A549 (cell line): ENCODE measurements at regions not wholly inside any gene's neighbourhood (a gene's known extent, or its start where the extent isn't known, plus 50 kb on each side); places are given as distances from the start of the nearest gene placed in this dataset.

ENCODE experiments used
- ATAC-seq, 2 experiments: fragments of 200-7000 bp in 1 of 2; fragments of >200 bp in 1 of 2; cut with Nextera tagmentation in 1 of 2; cut with Tn5 transposase in 1 of 2; 3 replicates each; pipeline versions ENCODE4 v1.8.0 to v1.9.1; 2018 to 2020; ENCODE audit warnings: mild to moderate bottlenecking in 1 of 2, moderate library complexity in 1 of 2
- CTCF ChIA-PET: fragments of 300-600 bp; sonication (Branson Sonifier 250); formaldehyde crosslinking; extraction: SDS; loops from one replicate; lab custom pipeline; 2021; ENCODE audit warnings: antibody characterized with exemption, inconsistent platforms; lab: Yijun Ruan, JAX
- POLR2A ChIA-PET: fragments of 350-600 bp; formaldehyde crosslinking; extraction: SDS; loops from one replicate; lab custom pipeline; 2021; ENCODE audit warnings: antibody characterized with exemption, inconsistent platforms; lab: Yijun Ruan, JAX
- DNase-seq, 2 experiments: peaks; one replicate each; pipeline versions ENCODE4 v3.0.0 to v3.0.0-alpha.2; 2011 to 2016; ENCODE audit warnings: low read depth in 1 of 2, low spot score in 1 of 2
- FAIRE-seq: peaks from 2 replicates; lab custom pipeline; 2011; peaks lifted over from hg19 to GRCh38; lab: Jason Lieb, UNC
- H3K27ac ChIP-seq, 2 experiments: fragments of >200 bp; sonication (Bioruptor Twin); formaldehyde crosslinking; 3 replicates each; pipeline ENCODE4 v1.5.1; 2016 to 2017
- H3K4me1 ChIP-seq: fragments of >200 bp; sonication (Bioruptor Twin); formaldehyde crosslinking; 3 replicates; pipeline ENCODE4 v1.6.1; 2016
- H3K4me2 ChIP-seq: fragments of >200 bp; sonication (Bioruptor Twin); formaldehyde crosslinking; 3 replicates; pipeline ENCODE4 v1.6.1; 2016
- H3K4me3 ChIP-seq: fragments of >200 bp; sonication (Bioruptor Twin); formaldehyde crosslinking; 3 replicates; pipeline ENCODE4 v1.5.1; 2016
- H3K9me3 ChIP-seq: fragments of >200 bp; sonication (Bioruptor Twin); formaldehyde crosslinking; 3 replicates; pipeline ENCODE4 v1.6.1; 2016
- CHD4 ChIP-seq: fragments of 200-600 bp; sonication (generic); IDR thresholded peaks from 2 replicates; pipeline ENCODE4 v1.6.1; 2016; ENCODE audit warnings: antibody characterized with exemption, mild to moderate bottlenecking, borderline replicate concordance
- EHF ChIP-seq: fragments of 250-450 bp; sonication (Bioruptor Pico); IDR thresholded peaks from 2 replicates; pipeline ENCODE4 v1.5.0; 2020; ENCODE audit warnings: mild to moderate bottlenecking
- EHMT2 ChIP-seq: fragments of 200-600 bp; sonication (generic); IDR thresholded peaks from 2 replicates; pipeline ENCODE4 v1.6.1; 2016; ENCODE audit warnings: antibody characterized with exemption, low read depth, mild to moderate bottlenecking, moderate library complexity
- EP300 ChIP-seq, 2 experiments: fragments of >200 bp; sonication (Bioruptor Twin); formaldehyde crosslinking; IDR thresholded peaks; 2 replicates in 1 of 2; 3 replicates in 1 of 2; pipeline ENCODE4 v1.6.1; 2016 to 2017
- ESRRA ChIP-seq: fragments of 150-350 bp; IDR thresholded peaks from 2 replicates; pipeline ENCODE4 v1.6.1; 2014; ENCODE audit warnings: mild to moderate bottlenecking, low read length, borderline replicate concordance
- FOSB ChIP-seq: fragments of 250-450 bp; sonication (Bioruptor Pico); IDR thresholded peaks from 2 replicates; pipeline ENCODE4 v1.5.0; 2020; ENCODE audit warnings: mild to moderate bottlenecking, moderate library complexity
- FOXS1 ChIP-seq: fragments of 250-450 bp; sonication (Bioruptor Pico); IDR thresholded peaks from 2 replicates; pipeline ENCODE4 v1.5.0; 2020; ENCODE audit warnings: mild to moderate bottlenecking, moderate library complexity
- HDAC2 ChIP-seq: fragments of 200-600 bp; sonication (generic); IDR thresholded peaks from 2 replicates; pipeline ENCODE4 v1.6.1; 2016
- HOXA7 ChIP-seq: fragments of 250-450 bp; sonication (Bioruptor Pico); IDR thresholded peaks from 2 replicates; pipeline ENCODE4 v1.5.0; 2020; ENCODE audit warnings: mild to moderate bottlenecking, moderate library complexity
- HOXB13 ChIP-seq: fragments of 250-450 bp; sonication (Bioruptor Pico); IDR thresholded peaks from 2 replicates; pipeline ENCODE4 v1.5.0; 2020; ENCODE audit warnings: low read depth, mild to moderate bottlenecking, moderate library complexity
- JUN ChIP-seq, 2 experiments: fragments of >200 bp; sonication (Bioruptor Twin); formaldehyde crosslinking; IDR thresholded peaks; 2 replicates in 1 of 2; 3 replicates in 1 of 2; pipeline ENCODE4 v1.6.1; 2016 to 2017
- JUNB ChIP-seq: fragments of >200 bp; sonication (Bioruptor Twin); formaldehyde crosslinking; IDR thresholded peaks from 2 replicates; pipeline ENCODE4 v1.6.1; 2016
- MAZ ChIP-seq: fragments of 150-350 bp; IDR thresholded peaks from 2 replicates; pipeline ENCODE4 v1.6.1; 2014; ENCODE audit warnings: antibody characterized with exemption, low read depth, low read length, borderline replicate concordance
- MYC ChIP-seq: IDR thresholded peaks from 2 replicates; pipeline ENCODE4 v1.6.1; 2012; ENCODE audit warnings: mild to moderate bottlenecking, inconsistent platforms, low read length, improper control_type of control experiment, borderline replicate concordance
- NFE2L2 ChIP-seq: fragments of 150-350 bp; conservative IDR thresholded peaks from 2 replicates; pipeline ENCODE4 v1.6.1; 2014; ENCODE audit warnings: low read length
- PHF8 ChIP-seq: fragments of 200-600 bp; sonication (generic); IDR thresholded peaks from 2 replicates; pipeline ENCODE4 v1.6.1; 2016; ENCODE audit warnings: low read depth, mild to moderate bottlenecking, antibody characterized with exemption, moderate library complexity, borderline replicate concordance
- RAD21 ChIP-seq, 2 experiments: fragments of >200 bp in 1 of 2; sonication (Bioruptor Twin) in 1 of 2; formaldehyde crosslinking in 1 of 2; IDR thresholded peaks in 1 of 2; conservative IDR thresholded peaks in 1 of 2; 2 replicates in 1 of 2; 3 replicates in 1 of 2; pipeline ENCODE4 v1.6.1; 2012 to 2018; ENCODE audit warnings: inconsistent platforms in 1 of 2
- RCOR1 ChIP-seq: fragments of 150-350 bp; IDR thresholded peaks from 2 replicates; pipeline ENCODE4 v1.6.1; 2014; ENCODE audit warnings: antibody characterized with exemption, low read length, low read depth
- RNF2 ChIP-seq: fragments of 200-600 bp; sonication (generic); IDR thresholded peaks from 2 replicates; pipeline ENCODE4 v1.6.1; 2016; ENCODE audit warnings: low read depth, mild to moderate bottlenecking, antibody characterized with exemption, moderate library complexity, borderline replicate concordance
- SREBF2 ChIP-seq: fragments of 450-650 bp; IDR thresholded peaks from 2 replicates; pipeline ENCODE4 v1.6.1; 2014; ENCODE audit warnings: mild to moderate bottlenecking, moderate library complexity
- ZFP36 ChIP-seq: fragments of 450-650 bp; IDR thresholded peaks from 2 replicates; pipeline ENCODE4 v1.6.1; 2014; ENCODE audit warnings: borderline replicate concordance; ENCODE audit not compliant: partially characterized antibody
- ZNF302 ChIP-seq: fragments of 250-450 bp; sonication (Bioruptor Pico); IDR thresholded peaks from 2 replicates; pipeline ENCODE4 v1.9.0; 2021; ENCODE audit warnings: inconsistent platforms, mild to moderate bottlenecking, moderate library complexity
- ZSCAN20 ChIP-seq: fragments of 250-450 bp; sonication (Bioruptor Pico); IDR thresholded peaks from 2 replicates; pipeline ENCODE4 v1.8.0; 2022; ENCODE audit warnings: mild to moderate bottlenecking, moderate library complexity
- WGBS: methylation state at CpG from one replicate; pipeline ENCODE4 v1.1.6; 2017; ENCODE audit errors: missing lambda C conversion rate; 5-methylcytosine and 5-hydroxymethylcytosine counted together
- TF ChIP-seq, protein P1 (sequence below): fragments of 200-600 bp; sonication (generic); IDR thresholded peaks from 2 replicates; pipeline ENCODE4 v1.6.1; 2016; ENCODE audit warnings: antibody characterized with exemption, mild to moderate bottlenecking, moderate library complexity
- TF ChIP-seq, protein P2 (sequence below): fragments of 250-450 bp; sonication (Bioruptor Pico); IDR thresholded peaks from 2 replicates; pipeline ENCODE4 v1.5.0; 2020; ENCODE audit warnings: low read depth, mild to moderate bottlenecking, moderate library complexity
- TF ChIP-seq, protein P3 (sequence below): fragments of >200 bp; sonication (Bioruptor Twin); formaldehyde crosslinking; IDR thresholded peaks from 2 replicates; pipeline ENCODE4 v1.6.1; 2016
- TF ChIP-seq, protein P4 (sequence below): fragments of 150-350 bp; IDR thresholded peaks from 2 replicates; pipeline ENCODE4 v1.6.1; 2014; ENCODE audit warnings: low read depth, mild to moderate bottlenecking, low read length

DNA sequence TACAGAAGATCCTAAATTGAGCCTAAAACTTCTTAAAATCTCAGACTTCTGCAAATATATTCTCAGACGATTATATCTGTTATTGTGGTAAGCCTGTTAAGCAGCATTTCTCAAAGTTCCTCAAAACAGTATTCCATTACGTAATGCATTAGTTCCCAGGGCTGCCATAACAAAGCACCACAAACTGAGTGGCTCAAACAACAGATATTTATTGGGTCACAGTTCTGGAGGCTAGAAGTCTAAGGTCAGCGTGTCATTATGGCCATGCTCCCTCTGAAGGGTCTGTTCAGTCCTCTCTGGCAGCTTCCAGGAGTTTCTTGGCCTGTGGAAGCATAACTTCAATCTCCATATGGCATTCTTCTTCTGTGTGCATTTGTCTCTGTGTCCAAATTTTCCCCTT lies 103.5 kb upstream of the ST6GALNAC5 start:
- H3K4me2 ChIP-seq = no peak overlapping the region
- H3K4me3 ChIP-seq = no peak overlapping the region
- no peak for TF ChIP-seq HOXB13 (CRISPR knock-in tag)
- TF ChIP-seq, protein P1, sequence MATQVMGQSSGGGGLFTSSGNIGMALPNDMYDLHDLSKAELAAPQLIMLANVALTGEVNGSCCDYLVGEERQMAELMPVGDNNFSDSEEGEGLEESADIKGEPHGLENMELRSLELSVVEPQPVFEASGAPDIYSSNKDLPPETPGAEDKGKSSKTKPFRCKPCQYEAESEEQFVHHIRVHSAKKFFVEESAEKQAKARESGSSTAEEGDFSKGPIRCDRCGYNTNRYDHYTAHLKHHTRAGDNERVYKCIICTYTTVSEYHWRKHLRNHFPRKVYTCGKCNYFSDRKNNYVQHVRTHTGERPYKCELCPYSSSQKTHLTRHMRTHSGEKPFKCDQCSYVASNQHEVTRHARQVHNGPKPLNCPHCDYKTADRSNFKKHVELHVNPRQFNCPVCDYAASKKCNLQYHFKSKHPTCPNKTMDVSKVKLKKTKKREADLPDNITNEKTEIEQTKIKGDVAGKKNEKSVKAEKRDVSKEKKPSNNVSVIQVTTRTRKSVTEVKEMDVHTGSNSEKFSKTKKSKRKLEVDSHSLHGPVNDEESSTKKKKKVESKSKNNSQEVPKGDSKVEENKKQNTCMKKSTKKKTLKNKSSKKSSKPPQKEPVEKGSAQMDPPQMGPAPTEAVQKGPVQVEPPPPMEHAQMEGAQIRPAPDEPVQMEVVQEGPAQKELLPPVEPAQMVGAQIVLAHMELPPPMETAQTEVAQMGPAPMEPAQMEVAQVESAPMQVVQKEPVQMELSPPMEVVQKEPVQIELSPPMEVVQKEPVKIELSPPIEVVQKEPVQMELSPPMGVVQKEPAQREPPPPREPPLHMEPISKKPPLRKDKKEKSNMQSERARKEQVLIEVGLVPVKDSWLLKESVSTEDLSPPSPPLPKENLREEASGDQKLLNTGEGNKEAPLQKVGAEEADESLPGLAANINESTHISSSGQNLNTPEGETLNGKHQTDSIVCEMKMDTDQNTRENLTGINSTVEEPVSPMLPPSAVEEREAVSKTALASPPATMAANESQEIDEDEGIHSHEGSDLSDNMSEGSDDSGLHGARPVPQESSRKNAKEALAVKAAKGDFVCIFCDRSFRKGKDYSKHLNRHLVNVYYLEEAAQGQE = no peak
- no peak for TF ChIP-seq ZSCAN20 (CRISPR knock-in tag)
- TF ChIP-seq, protein P2, sequence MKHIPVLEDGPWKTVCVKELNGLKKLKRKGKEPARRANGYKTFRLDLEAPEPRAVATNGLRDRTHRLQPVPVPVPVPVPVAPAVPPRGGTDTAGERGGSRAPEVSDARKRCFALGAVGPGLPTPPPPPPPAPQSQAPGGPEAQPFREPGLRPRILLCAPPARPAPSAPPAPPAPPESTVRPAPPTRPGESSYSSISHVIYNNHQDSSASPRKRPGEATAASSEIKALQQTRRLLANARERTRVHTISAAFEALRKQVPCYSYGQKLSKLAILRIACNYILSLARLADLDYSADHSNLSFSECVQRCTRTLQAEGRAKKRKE (CRISPR knock-in tag) = no peak
- no peak for TF ChIP-seq ESRRA
- no peak overlapping the region for H3K27ac ChIP-seq
- no peaks in the 10 kb centered on the region for H3K4me1 ChIP-seq
- ChIA-PET CTCF (no interaction called here), POLR2A (no interaction called here)
- DNase-seq (no peak), FAIRE-seq (no peak), ATAC-seq (no peak)
- WGBS = 10% methylated on average over 3 of the region's 3 CpGs
- no peaks in the 10 kb centered on the region for H3K9me3 ChIP-seq

DNA sequence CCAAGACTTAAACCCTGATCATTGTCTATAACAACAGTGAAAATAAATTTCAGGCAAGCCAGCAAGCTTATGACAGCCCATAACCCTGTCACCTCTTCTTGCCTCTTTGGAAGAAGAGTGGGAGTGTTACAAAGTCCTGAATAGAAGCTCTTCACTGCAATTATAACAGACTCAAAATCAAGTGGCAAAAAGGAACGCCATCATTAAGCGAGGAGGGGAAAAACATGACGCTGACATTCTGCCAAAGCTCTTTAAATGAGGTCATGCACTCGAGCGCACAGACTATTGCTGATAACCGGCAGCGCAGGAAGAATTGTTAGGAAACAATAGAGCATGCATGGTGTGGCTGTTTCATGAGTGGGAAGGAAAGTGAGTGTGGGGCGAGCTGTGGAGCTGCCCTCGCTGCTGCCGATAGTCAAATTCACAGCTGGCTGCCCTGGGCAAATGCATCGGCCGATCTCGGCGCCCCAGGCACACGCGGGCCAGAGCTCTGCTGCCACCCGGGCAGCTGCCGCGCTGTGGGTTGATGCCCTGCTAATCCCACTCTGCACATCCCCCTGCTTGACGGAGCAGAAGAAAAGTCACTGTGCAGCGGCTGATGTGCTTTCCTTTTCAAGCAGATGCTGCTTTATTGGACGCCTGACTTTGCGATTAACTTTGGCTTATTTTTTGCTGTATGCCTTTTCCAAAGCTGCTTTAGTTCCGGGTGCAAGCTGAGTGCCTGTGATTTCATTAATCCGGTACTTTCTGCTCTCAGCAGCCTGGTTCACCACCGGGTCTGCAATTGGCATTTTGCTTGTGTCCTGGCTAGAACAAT lies 102.4 kb upstream of the ST6GALNAC5 start:
- 4% methylated on average over 23 of the region's 26 CpGs for WGBS
- CTCF ChIA-PET = no interaction called here
- Histone ChIP-seq H3K4me2 (peak overlapping the region; percentile 63), H3K9me3 (no peaks in the 10 kb centered on the region), H3K4me3 (peak overlapping the region; percentile 27; the same call in 1 of the 3 replicates), H3K4me1 (no peaks in the 10 kb centered on the region), H3K27ac (no peak overlapping the region)
- POLR2A ChIA-PET = no interaction called here
- no peak for TF ChIP-seq EP300 (IDR thresholded peaks at IDR 0.05)
- TF ChIP-seq RAD21 (conservative IDR thresholded peaks at IDR 0.05 in 1 of 2, IDR thresholded peaks at IDR 0.05 in 1 of 2) = no peak
- TF ChIP-seq CHD4 = no peak
- TF ChIP-seq PHF8 = no peak
- TF ChIP-seq HDAC2 = no peak
- TF ChIP-seq EHMT2 = no peak
- TF ChIP-seq MYC = no peak
- TF ChIP-seq, protein P3, sequence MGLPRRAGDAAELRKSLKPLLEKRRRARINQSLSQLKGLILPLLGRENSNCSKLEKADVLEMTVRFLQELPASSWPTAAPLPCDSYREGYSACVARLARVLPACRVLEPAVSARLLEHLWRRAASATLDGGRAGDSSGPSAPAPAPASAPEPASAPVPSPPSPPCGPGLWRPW = no peak
- TF ChIP-seq NFE2L2 = no peak
- no peak for TF ChIP-seq FOXS1
- TF ChIP-seq RNF2 = no peak
- no peak for TF ChIP-seq EHF (CRISPR knock-in tag)
- TF ChIP-seq ZNF302 = no peak
- TF ChIP-seq SREBF2 = no peak
- FAIRE-seq (no peak), ATAC-seq (peak in 1 of 2 experiments; percentile 49; a peak in 2 of 6 replicates), DNase-seq (no peak)

DNA sequence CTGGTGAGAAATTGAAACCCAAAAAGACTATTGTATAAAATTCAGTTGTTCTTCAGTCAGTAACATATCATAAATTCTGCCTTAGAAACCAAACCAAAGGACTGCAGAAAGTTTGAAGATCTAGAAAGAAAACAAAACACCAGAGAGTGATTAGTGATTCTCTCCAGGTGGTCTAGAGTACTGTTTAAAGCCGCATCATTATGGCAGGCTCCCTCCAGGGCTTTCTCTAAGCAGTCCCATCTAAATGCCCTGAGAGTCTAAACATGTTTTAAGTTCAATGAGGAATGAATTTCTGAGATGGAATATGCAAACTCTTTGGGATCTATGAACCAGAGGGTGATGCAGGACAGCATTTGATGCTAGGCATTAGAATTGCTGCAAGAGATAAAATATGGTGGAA lies 100.9 kb upstream of the ST6GALNAC5 start:
- FAIRE-seq (no peak), ATAC-seq (no peak), DNase-seq (no peak)
- H3K27ac ChIP-seq = no peak overlapping the region
- H3K9me3 ChIP-seq = no peaks in the 10 kb centered on the region
- ChIA-PET CTCF (no interaction called here), POLR2A (no interaction called here)
- no peak for TF ChIP-seq ESRRA
- no peak for TF ChIP-seq CHD4
- TF ChIP-seq JUNB = no peak
- no peak for TF ChIP-seq HDAC2
- no peak for TF ChIP-seq ZFP36
- no peak for TF ChIP-seq JUN (IDR thresholded peaks at IDR 0.05)
- TF ChIP-seq ZNF302 = no peak
- no peak for TF ChIP-seq RCOR1
- TF ChIP-seq NFE2L2 = no peak
- TF ChIP-seq, protein P4, sequence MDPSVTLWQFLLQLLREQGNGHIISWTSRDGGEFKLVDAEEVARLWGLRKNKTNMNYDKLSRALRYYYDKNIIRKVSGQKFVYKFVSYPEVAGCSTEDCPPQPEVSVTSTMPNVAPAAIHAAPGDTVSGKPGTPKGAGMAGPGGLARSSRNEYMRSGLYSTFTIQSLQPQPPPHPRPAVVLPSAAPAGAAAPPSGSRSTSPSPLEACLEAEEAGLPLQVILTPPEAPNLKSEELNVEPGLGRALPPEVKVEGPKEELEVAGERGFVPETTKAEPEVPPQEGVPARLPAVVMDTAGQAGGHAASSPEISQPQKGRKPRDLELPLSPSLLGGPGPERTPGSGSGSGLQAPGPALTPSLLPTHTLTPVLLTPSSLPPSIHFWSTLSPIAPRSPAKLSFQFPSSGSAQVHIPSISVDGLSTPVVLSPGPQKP = no peak
- TF ChIP-seq MAZ = no peak
- no peak for TF ChIP-seq EHF (CRISPR knock-in tag)
- TF ChIP-seq FOSB (CRISPR knock-in tag) = no peak
- TF ChIP-seq HOXA7 = no peak
- 0% methylated on average over 1 of the region's 1 CpG for WGBS
- no peaks in the 10 kb centered on the region for H3K4me1 ChIP-seq
- H3K4me2 ChIP-seq = no peak overlapping the region
- no peak overlapping the region for H3K4me3 ChIP-seq
